Prostate gland (tissue), 2 donors: ENCODE measurements at regions not wholly inside any gene's neighbourhood (a gene's known extent, or its start where the extent isn't known, plus 50 kb on each side); places are given as distances from the start of the nearest gene placed in this dataset.

Experiments
- POLR2A ChIP-seq: fragments of 450-650 bp; IDR thresholded peaks from one replicate; pipeline ENCODE4 v1.6.1; 2016; ENCODE audit warnings: antibody characterized with exemption, mild to moderate bottlenecking
- POLR2AphosphoS5 ChIP-seq: sonication (generic); formaldehyde crosslinking; IDR thresholded peaks from one replicate; pipeline ENCODE4 v1.6.1; 2017; ENCODE audit warnings: antibody characterized with exemption
- TF ChIP-seq, protein P1 (sequence below), 4 experiments: fragments of 200-600 bp in 2 of 4; fragments of 450-650 bp in 2 of 4; sonication (generic) in 2 of 4; IDR thresholded peaks; 1 replicate in 3 of 4; 2 replicates in 1 of 4; pipeline ENCODE4 v1.5.1; 2016 to 2019; ENCODE audit warnings: antibody characterized with exemption in 4 of 4, mild to moderate bottlenecking in 2 of 4, moderate library complexity in 2 of 4

DNA sequence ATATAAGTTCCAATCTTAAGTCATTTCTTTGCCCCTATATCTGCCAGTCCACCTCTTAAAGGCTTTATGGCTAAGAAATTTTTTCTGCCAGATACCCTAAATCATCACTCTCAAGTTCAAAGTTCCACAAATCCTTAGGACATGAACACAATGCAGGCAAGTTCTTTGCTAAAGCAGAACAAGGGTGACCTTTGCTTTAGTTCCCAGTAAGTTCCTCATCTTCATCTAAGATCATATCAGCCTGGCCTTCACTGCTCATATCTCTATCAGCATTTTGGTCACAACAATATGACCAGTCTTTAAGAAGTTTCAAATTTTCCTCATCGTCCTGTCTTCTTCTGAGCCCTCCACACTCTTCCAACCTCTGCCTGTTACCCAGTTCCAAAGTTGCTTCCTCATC, 402.2 kb upstream of the RUNX1 start:
- TF ChIP-seq POLR2A (no peak), POLR2AphosphoS5 (no peak)
- TF ChIP-seq, protein P1, sequence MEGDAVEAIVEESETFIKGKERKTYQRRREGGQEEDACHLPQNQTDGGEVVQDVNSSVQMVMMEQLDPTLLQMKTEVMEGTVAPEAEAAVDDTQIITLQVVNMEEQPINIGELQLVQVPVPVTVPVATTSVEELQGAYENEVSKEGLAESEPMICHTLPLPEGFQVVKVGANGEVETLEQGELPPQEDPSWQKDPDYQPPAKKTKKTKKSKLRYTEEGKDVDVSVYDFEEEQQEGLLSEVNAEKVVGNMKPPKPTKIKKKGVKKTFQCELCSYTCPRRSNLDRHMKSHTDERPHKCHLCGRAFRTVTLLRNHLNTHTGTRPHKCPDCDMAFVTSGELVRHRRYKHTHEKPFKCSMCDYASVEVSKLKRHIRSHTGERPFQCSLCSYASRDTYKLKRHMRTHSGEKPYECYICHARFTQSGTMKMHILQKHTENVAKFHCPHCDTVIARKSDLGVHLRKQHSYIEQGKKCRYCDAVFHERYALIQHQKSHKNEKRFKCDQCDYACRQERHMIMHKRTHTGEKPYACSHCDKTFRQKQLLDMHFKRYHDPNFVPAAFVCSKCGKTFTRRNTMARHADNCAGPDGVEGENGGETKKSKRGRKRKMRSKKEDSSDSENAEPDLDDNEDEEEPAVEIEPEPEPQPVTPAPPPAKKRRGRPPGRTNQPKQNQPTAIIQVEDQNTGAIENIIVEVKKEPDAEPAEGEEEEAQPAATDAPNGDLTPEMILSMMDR (IDR thresholded peaks at IDR 0.05), result no peak
